ENCODE measurements at regions not wholly inside any gene's neighbourhood (a gene's known extent, or its start where the extent isn't known, plus 50 kb on each side); places are given as distances from the start of the nearest gene placed in this dataset.

DNA sequence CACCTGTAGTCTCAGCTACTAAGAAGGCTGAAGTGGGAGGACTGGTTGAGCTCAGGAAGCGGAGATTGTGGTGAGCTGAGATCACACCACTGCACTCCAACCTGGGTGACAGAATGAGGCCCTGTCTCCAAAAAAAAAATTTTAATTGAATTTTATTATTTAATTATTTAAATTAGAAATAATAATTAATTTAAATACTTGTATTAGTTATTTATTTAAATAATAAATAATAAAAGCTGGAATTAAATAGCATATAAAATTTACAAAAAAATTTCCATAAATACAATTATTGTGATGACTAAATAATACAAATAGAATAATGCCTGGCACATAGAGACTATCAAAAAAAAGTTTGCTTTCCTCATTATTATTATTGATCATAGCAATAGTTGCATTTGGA lies 371.5 kb downstream of the KCNA4 start:
- Histone ChIP-seq H3K4me3 (ENCODE audit: low read depth, low read length) (no peak overlapping the region), H3K27me3 (replicated peaks) (no peaks in the 10 kb centered on the region), H3K36me3 (replicated peaks) (no peaks in the 10 kb centered on the region), H3K27ac (no peak overlapping the region)
- in situ Hi-C loops (cut with HindIII; ENCODE audit: low pct_ligation_motif_present, low sequenced_read_pairs), result no loop called here
- TF ChIP-seq, protein P1, sequence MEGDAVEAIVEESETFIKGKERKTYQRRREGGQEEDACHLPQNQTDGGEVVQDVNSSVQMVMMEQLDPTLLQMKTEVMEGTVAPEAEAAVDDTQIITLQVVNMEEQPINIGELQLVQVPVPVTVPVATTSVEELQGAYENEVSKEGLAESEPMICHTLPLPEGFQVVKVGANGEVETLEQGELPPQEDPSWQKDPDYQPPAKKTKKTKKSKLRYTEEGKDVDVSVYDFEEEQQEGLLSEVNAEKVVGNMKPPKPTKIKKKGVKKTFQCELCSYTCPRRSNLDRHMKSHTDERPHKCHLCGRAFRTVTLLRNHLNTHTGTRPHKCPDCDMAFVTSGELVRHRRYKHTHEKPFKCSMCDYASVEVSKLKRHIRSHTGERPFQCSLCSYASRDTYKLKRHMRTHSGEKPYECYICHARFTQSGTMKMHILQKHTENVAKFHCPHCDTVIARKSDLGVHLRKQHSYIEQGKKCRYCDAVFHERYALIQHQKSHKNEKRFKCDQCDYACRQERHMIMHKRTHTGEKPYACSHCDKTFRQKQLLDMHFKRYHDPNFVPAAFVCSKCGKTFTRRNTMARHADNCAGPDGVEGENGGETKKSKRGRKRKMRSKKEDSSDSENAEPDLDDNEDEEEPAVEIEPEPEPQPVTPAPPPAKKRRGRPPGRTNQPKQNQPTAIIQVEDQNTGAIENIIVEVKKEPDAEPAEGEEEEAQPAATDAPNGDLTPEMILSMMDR (IDR thresholded peaks at IDR 0.05; ENCODE audit: low read depth, low read length, missing control alignments), result no peak
- no peak for DNase-seq

DNA sequence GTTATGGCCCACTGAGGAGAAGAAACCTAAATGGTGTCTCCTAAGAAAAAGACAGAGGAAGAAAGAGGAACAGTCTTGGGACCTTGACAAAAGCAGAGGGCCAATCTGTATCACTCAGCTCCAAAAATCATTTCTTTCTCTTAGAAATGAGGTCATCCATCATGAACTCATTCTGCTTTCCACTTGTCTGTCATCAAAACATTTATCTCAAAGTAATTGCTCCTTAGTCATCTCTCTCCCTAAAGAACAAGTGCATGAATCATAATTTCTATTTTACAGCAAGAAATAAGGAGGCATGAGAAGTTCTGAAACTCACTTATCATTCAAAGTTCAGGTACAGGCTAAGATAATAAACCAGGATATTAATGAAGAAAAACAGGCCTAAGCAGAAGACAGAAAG lies 375.6 kb downstream of the KCNA4 start:
- no peak overlapping the region for H3K27ac ChIP-seq
- H3K36me3 ChIP-seq (replicated peaks), result no peaks in the 10 kb centered on the region
- H3K27me3 ChIP-seq (replicated peaks), result no peaks in the 10 kb centered on the region
- no peak overlapping the region for H3K4me3 ChIP-seq (ENCODE audit: low read depth, low read length)
- TF ChIP-seq, protein P1 (IDR thresholded peaks at IDR 0.05; ENCODE audit: low read depth, low read length, missing control alignments), result no peak
- DNase-seq, result no peak
- in situ Hi-C loops (cut with HindIII; ENCODE audit: low pct_ligation_motif_present, low sequenced_read_pairs), result no loop called here

DNA sequence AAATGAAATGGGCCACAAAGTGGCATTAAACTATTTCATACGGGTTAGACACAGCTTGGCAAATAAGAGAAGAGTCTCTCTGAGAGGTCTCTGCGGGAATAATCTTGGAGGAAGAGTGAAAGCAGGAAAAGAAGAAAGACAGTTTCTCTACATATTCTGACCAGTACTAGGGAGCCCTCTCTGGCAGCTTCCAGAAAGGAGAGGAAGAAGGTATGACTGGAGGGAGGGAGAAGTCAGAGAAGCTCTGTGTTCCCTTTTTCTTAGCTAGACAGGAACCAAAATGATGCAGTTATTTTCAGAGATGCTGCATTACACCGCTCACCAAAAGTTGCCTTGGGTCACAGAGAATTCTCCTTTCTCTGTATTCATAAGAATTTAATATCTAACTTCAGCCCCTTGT lies 382.1 kb downstream of the KCNA4 start:
- Histone ChIP-seq H3K27me3 (replicated peaks) (no peaks in the 10 kb centered on the region), H3K27ac (no peak overlapping the region), H3K36me3 (replicated peaks) (no peaks in the 10 kb centered on the region), H3K4me3 (ENCODE audit: low read depth, low read length) (no peak overlapping the region)
- TF ChIP-seq, protein P1 (IDR thresholded peaks at IDR 0.05; ENCODE audit: low read depth, low read length, missing control alignments), result peak; percentile 6
- DNase-seq, result no peak
- in situ Hi-C loops (cut with HindIII; ENCODE audit: low pct_ligation_motif_present, low sequenced_read_pairs), result no loop called here

DNA sequence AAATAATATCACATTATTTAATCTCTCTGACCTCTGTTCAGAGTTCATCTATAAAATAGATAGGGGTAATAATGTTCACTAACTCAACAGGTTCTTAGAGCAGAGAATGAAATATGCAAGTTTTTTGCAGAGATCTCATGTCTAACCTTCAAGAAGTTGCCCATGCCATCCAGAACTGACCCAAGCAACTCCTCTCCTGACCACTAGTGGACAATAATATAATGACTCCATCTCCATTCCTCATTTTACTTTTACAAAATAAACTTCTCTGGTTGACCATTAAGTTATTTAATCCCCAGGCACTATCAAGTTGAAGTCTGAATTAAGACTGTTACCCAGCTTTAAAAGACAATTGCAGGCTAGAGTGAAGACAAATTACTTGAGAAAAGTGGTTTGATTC lies 382.6 kb downstream of the KCNA4 start:
- DNase-seq, result no peak
- in situ Hi-C loops (cut with HindIII; ENCODE audit: low pct_ligation_motif_present, low sequenced_read_pairs), result no loop called here
- no peak overlapping the region for H3K4me3 ChIP-seq (ENCODE audit: low read depth, low read length)
- TF ChIP-seq, protein P1 (IDR thresholded peaks at IDR 0.05; ENCODE audit: low read depth, low read length, missing control alignments), result peak; percentile 58
- H3K36me3 ChIP-seq (replicated peaks), result no peaks in the 10 kb centered on the region
- H3K27me3 ChIP-seq (replicated peaks), result no peaks in the 10 kb centered on the region
- no peak overlapping the region for H3K27ac ChIP-seq

DNA sequence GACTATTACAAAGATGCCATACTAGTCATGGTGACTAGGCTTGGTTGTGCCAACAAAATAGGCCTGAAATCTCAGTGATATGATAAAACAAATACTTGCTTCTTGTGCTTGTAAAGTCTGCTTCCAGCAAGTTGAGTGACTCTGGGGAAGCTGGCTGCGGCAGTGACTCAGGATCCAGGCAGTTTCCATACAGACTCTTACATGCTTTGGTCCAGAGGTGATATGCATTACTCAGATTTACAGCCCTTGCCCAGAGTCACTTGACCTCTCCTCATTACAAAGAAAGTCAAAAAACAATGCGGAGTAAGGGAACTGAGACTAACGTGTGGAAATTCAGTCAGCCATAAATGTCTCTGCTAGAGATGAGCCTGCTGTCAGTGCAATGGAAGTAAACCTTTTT lies 387.5 kb downstream of the KCNA4 start:
- in situ Hi-C loops (cut with HindIII; ENCODE audit: low pct_ligation_motif_present, low sequenced_read_pairs), result no loop called here
- peak; percentile 2 for DNase-seq
- H3K4me3 ChIP-seq (ENCODE audit: low read depth, low read length), result no peak overlapping the region
- H3K27me3 ChIP-seq (replicated peaks), result no peaks in the 10 kb centered on the region
- no peak overlapping the region for H3K27ac ChIP-seq
- H3K36me3 ChIP-seq (replicated peaks), result no peaks in the 10 kb centered on the region
- TF ChIP-seq, protein P1 (IDR thresholded peaks at IDR 0.05; ENCODE audit: low read depth, low read length, missing control alignments), result no peak

DNA sequence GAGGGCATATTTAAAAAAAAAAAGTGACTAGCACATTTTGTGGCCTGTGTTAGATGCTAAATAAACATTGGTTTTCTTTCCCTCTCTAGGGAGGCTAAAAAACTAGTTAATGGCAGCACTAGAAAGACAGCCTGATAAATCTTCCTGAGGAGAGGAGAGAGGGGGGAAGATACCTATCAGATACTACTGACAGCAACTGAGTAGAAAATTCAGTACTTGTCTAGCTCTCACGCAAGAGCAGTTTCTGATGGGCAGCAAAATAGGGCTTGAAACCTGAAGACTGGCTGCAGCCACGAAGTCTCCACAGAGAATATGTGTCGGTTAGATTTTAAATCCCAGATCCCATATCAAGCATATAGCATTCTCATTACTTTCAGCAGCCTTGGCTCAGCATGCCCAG lies 388.2 kb downstream of the KCNA4 start:
- Histone ChIP-seq H3K27ac (no peak overlapping the region), H3K27me3 (replicated peaks) (no peaks in the 10 kb centered on the region), H3K4me3 (ENCODE audit: low read depth, low read length) (no peak overlapping the region), H3K36me3 (replicated peaks) (no peaks in the 10 kb centered on the region)
- in situ Hi-C loops (cut with HindIII; ENCODE audit: low pct_ligation_motif_present, low sequenced_read_pairs), result no loop called here
- no peak for DNase-seq
- TF ChIP-seq, protein P1 (IDR thresholded peaks at IDR 0.05; ENCODE audit: low read depth, low read length, missing control alignments), result no peak

Data from brain microvascular endothelial cell (primary cell).